ENCODE measurements at regions not wholly inside any gene's neighbourhood (a gene's known extent, or its start where the extent isn't known, plus 50 kb on each side); places are given as distances from the start of the nearest gene placed in this dataset.

DNA sequence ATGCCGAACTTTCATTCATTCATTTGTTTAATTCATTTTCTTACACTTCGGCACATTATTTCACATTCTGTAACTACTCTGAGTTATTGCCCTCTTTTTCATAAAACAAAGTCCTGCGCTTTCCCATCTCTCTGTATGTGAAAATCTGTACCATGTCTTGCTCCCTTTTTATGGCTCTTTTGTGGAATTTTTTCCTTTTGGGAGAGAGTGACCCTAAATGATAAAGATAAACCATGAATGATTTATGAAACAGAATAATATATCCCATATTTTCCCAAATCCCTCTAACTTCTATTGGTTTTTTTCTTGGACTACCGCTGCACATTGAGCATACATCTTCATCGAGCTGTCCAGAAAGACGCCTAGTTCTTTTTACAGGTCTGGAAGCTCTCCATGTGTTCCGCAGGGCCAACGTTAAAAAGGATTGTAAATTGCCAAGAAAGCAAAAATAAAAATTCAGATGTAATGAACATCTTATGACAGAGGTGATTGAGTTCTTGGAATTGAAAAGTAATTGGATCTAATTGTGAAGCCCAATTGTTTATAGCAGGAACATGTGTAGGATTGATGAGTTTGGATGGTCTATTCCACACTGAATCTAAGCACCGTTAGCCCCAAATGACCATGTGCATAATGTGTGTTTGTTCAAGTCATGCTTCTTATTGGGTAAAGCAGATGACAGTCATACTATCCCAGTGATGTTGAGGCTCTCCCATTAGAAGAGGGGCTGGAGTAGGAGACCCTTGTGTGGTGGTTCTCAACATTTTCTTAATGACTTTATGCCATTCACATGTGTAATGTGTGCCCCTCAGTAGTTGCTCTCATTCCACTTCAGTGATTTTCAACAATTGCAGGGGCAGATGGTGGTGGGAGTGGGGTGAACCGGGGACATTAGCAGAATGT lies 378.9 kb downstream of the DLEU7 start:
- no peak for TF ChIP-seq POLR2A (IDR thresholded peaks at IDR 0.05)
- TF ChIP-seq, protein P1, sequence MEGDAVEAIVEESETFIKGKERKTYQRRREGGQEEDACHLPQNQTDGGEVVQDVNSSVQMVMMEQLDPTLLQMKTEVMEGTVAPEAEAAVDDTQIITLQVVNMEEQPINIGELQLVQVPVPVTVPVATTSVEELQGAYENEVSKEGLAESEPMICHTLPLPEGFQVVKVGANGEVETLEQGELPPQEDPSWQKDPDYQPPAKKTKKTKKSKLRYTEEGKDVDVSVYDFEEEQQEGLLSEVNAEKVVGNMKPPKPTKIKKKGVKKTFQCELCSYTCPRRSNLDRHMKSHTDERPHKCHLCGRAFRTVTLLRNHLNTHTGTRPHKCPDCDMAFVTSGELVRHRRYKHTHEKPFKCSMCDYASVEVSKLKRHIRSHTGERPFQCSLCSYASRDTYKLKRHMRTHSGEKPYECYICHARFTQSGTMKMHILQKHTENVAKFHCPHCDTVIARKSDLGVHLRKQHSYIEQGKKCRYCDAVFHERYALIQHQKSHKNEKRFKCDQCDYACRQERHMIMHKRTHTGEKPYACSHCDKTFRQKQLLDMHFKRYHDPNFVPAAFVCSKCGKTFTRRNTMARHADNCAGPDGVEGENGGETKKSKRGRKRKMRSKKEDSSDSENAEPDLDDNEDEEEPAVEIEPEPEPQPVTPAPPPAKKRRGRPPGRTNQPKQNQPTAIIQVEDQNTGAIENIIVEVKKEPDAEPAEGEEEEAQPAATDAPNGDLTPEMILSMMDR (IDR thresholded peaks at IDR 0.05) = no peak

Data from body of pancreas (tissue), 4 donors.